ENCODE measurements at regions not wholly inside any gene's neighbourhood (a gene's known extent, or its start where the extent isn't known, plus 50 kb on each side); places are given as distances from the start of the nearest gene placed in this dataset.

- no peak for TF ChIP-seq FOSL1 (IDR thresholded peaks at IDR 0.05; ENCODE audit: insufficient read depth, low read depth, low read length)
- TF ChIP-seq RAD21 (IDR thresholded peaks at IDR 0.05 in 1 of 2, conservative IDR thresholded peaks at IDR 0.05 in 1 of 2; ENCODE audit: low read depth in 2 of 2, low read length in 2 of 2), result no peak
Observed at GRCh38 chr14:106662936-106663550, 1136.7 kb downstream of the TMEM121 start (continued).

Data from H1 (cell line).